Fibroblast of lung (primary cell): ENCODE measurements at regions not wholly inside any gene's neighbourhood (a gene's known extent, or its start where the extent isn't known, plus 50 kb on each side); places are given as distances from the start of the nearest gene placed in this dataset.

Experiments
- DNase-seq, 2 donors: peaks; one replicate each; pipeline versions ENCODE4 v3.0.0 to v3.0.0-alpha.2; 2010; ENCODE audit warnings: low read depth in 2 of 2
- H2AFZ ChIP-seq: 2 replicates; pipeline ENCODE4 v1.5.1; 2012; ENCODE audit warnings: low read length, control low read depth, inconsistent platforms
- H3K27ac ChIP-seq: 2 replicates; pipeline ENCODE4 v1.5.1; 2011; ENCODE audit warnings: low read length, control low read depth; ENCODE audit not compliant: insufficient read depth
- H3K27me3 ChIP-seq: 2 replicates; pipeline ENCODE4 v1.5.1; 2011; ENCODE audit warnings: mild to moderate bottlenecking, low read length; ENCODE audit not compliant: control insufficient read depth, insufficient read depth
- H3K36me3 ChIP-seq: 2 replicates; pipeline ENCODE4 v1.5.1; 2011; ENCODE audit warnings: low read length; ENCODE audit not compliant: control insufficient read depth, insufficient read depth
- H3K4me1 ChIP-seq: 2 replicates; pipeline ENCODE4 v1.5.1; 2011; ENCODE audit warnings: low read length; ENCODE audit not compliant: control insufficient read depth, insufficient read depth; ENCODE audit errors: extremely low read depth
- H3K4me2 ChIP-seq: 2 replicates; pipeline ENCODE4 v1.5.1; 2011; ENCODE audit warnings: low read length, control low read depth; ENCODE audit not compliant: insufficient read depth; ENCODE audit errors: extremely low read depth
- H3K4me3 ChIP-seq, 4 experiments: fragments of 200-600 bp in 1 of 4; sonication (generic) in 1 of 4; replicated peaks in 1 of 4; 2 replicates each; pipeline ENCODE4 v1.5.1; 2011 to 2016; ENCODE audit warnings: low read length in 4 of 4, low read depth in 3 of 4, mild to moderate bottlenecking in 3 of 4, control low read depth in 2 of 4, inconsistent platforms in 1 of 4, mixed read lengths in 1 of 4; ENCODE audit not compliant: insufficient read depth in 1 of 4; ENCODE audit errors: control extremely low read depth in 1 of 4
- H3K79me2 ChIP-seq: 2 replicates; pipeline ENCODE4 v1.5.1; 2012; ENCODE audit warnings: mild to moderate bottlenecking, low read length, inconsistent platforms; ENCODE audit not compliant: control insufficient read depth, insufficient read depth
- H3K9ac ChIP-seq: 2 replicates; pipeline ENCODE4 v1.5.1; 2011; ENCODE audit warnings: mild to moderate bottlenecking, low read length, control low read depth; ENCODE audit not compliant: insufficient read depth
- H3K9me3 ChIP-seq: 2 replicates; pipeline ENCODE4 v1.5.1; 2012; ENCODE audit warnings: low read depth, low read length; ENCODE audit not compliant: control insufficient read depth, insufficient read depth
- H4K20me1 ChIP-seq: 2 replicates; pipeline ENCODE4 v1.5.1; 2011; ENCODE audit warnings: low read length; ENCODE audit not compliant: control insufficient read depth, insufficient read depth; ENCODE audit errors: extremely low read depth
- EZH2 ChIP-seq: IDR thresholded peaks from 2 replicates; pipeline ENCODE4 v1.5.1; 2012; ENCODE audit warnings: low read length, control low read depth, mild to moderate bottlenecking; ENCODE audit errors: missing control alignments
- TF ChIP-seq, protein P1 (sequence below), 2 donors: IDR thresholded peaks in 1 of 2; conservative IDR thresholded peaks in 1 of 2; 1 replicate in 1 of 2; 2 replicates in 1 of 2; pipeline ENCODE4 v1.5.1; 2011 to 2012; ENCODE audit warnings: low read length in 2 of 2, control low read depth in 1 of 2, inconsistent platforms in 1 of 2, low read depth in 1 of 2, mild to moderate bottlenecking in 1 of 2

DNA sequence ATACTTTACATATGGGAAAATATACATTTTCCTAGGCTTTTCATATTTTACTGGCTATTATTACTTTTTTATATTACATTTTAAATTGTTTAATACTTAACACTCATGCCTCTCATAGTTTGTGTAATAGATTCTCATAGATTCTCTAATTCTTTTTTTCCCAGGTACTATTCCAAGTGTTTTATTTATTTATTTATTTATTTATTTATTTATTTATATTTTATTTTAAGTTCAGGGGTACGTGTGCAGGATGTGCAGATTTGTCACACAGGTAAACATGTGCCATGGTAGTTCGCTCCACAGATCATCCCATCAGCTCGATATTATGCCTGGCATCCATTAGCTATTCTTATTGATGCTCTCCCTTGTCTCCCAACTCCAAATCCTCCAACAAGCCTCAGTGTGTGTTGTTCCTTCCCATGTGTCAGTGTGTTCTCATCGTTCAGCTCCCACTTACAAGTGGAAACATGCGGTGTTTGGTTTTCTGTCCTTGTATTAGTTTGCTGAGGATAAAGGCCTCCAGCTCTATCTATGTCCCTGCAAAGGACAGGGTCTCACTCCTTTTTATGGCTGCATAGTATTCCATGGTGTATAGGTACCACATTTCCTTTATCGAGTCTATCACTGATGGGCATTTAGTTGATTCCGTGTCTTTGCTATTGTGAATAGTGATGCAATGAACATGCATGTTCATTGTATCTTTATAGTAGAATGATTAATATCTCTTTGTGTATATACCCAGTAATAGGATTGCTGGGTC lies 205.4 kb upstream of the P2RY1 start:
- no peak overlapping the region for H2AFZ ChIP-seq
- TF ChIP-seq EZH2, result no peak
- TF ChIP-seq, protein P1, sequence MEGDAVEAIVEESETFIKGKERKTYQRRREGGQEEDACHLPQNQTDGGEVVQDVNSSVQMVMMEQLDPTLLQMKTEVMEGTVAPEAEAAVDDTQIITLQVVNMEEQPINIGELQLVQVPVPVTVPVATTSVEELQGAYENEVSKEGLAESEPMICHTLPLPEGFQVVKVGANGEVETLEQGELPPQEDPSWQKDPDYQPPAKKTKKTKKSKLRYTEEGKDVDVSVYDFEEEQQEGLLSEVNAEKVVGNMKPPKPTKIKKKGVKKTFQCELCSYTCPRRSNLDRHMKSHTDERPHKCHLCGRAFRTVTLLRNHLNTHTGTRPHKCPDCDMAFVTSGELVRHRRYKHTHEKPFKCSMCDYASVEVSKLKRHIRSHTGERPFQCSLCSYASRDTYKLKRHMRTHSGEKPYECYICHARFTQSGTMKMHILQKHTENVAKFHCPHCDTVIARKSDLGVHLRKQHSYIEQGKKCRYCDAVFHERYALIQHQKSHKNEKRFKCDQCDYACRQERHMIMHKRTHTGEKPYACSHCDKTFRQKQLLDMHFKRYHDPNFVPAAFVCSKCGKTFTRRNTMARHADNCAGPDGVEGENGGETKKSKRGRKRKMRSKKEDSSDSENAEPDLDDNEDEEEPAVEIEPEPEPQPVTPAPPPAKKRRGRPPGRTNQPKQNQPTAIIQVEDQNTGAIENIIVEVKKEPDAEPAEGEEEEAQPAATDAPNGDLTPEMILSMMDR (conservative IDR thresholded peaks at IDR 0.05 in 1 of 2, IDR thresholded peaks at IDR 0.05 in 1 of 2; ENCODE audit: low read depth in 1 of 2, low read length in 2 of 2), result no peak
- H4K20me1 ChIP-seq, result no peaks in the 10 kb centered on the region
- no peaks in the 10 kb centered on the region for H3K4me1 ChIP-seq
- no peaks in the 10 kb centered on the region for H3K79me2 ChIP-seq
- H3K9ac ChIP-seq, result no peak overlapping the region
- H3K27ac ChIP-seq, result no peak overlapping the region
- H3K4me2 ChIP-seq, result no peak overlapping the region
- no peaks in the 10 kb centered on the region for H3K36me3 ChIP-seq
- DNase-seq, result no peak
- H3K27me3 ChIP-seq, result no peaks in the 10 kb centered on the region
- H3K4me3 ChIP-seq, result no peak overlapping the region
- H3K9me3 ChIP-seq, result no peaks in the 10 kb centered on the region

DNA sequence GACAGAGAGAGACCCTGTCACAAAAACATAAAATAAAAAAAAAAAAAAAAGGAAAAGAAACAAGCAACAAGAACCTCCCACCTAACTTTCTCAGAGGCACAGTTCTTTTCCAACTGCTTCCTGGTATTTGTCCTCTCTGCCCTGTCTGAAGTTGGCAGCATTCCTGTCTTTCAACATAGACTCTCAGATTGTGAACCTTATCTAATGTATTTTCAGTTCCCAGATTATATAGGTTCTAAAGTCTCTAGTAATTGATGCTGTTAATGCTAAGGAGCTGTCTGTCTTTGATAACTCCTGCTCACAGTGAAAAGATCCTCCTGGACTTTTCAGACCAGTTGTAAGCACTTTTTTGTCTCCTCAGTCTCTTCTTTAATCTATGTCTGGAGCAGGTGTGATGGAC lies 199.5 kb upstream of the P2RY1 start:
- TF ChIP-seq, protein P1 (conservative IDR thresholded peaks at IDR 0.05 in 1 of 2, IDR thresholded peaks at IDR 0.05 in 1 of 2; ENCODE audit: low read depth in 1 of 2, low read length in 2 of 2), result no peak
- no peak for TF ChIP-seq EZH2
- no peaks in the 10 kb centered on the region for H4K20me1 ChIP-seq
- no peak for DNase-seq

DNA sequence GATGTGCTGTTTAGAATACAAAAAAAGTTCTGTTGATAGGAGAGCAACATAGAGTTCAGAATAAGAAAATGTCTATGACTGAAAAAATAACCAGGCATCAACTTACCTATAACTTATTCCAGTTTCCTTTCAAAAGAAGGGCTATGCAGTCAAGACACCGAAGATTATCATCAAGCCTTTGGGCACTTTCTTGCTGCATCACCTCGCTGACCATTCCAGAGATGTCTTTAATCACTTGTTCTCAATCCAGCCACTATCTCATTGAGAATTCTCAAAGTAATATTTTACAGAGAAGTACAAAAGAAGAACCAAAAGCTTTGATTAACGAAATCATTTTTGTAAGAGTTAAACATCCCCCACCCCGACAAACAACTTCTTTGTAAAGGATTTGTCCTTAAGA lies 198.3 kb upstream of the P2RY1 start:
- Histone ChIP-seq H3K4me2 (no peak overlapping the region), H3K36me3 (no peaks in the 10 kb centered on the region), H3K4me1 (no peaks in the 10 kb centered on the region), H3K79me2 (no peaks in the 10 kb centered on the region), H3K27me3 (no peaks in the 10 kb centered on the region), H2AFZ (no peak overlapping the region), H3K9me3 (no peaks in the 10 kb centered on the region), H4K20me1 (no peaks in the 10 kb centered on the region), H3K4me3 (no peak overlapping the region), H3K9ac (no peak overlapping the region), H3K27ac (no peak overlapping the region)
- TF ChIP-seq, protein P1 (conservative IDR thresholded peaks at IDR 0.05 in 1 of 2, IDR thresholded peaks at IDR 0.05 in 1 of 2; ENCODE audit: low read depth in 1 of 2, low read length in 2 of 2), result no peak
- no peak for TF ChIP-seq EZH2
- no peak for DNase-seq

More for the DNA sequence above, 199.5 kb upstream of the P2RY1 start:
- H3K27me3 ChIP-seq, result no peaks in the 10 kb centered on the region
- no peaks in the 10 kb centered on the region for H3K9me3 ChIP-seq
- no peaks in the 10 kb centered on the region for H3K36me3 ChIP-seq
- H3K9ac ChIP-seq, result no peak overlapping the region
- no peaks in the 10 kb centered on the region for H3K4me1 ChIP-seq
- H3K27ac ChIP-seq, result no peak overlapping the region
- H2AFZ ChIP-seq, result no peak overlapping the region
- H3K4me3 ChIP-seq, result no peak overlapping the region
- no peaks in the 10 kb centered on the region for H3K79me2 ChIP-seq
- no peak overlapping the region for H3K4me2 ChIP-seq
